HL-60 (cell line): ENCODE measurements at regions not wholly inside any gene's neighbourhood (a gene's known extent, or its start where the extent isn't known, plus 50 kb on each side); places are given as distances from the start of the nearest gene placed in this dataset.

Source experiments
- DNase-seq, 2 experiments: peaks; one replicate each; pipeline ENCODE4 v3.0.0-alpha.2; 2010 to 2020; ENCODE audit warnings: low read depth in 1 of 2, low spot score in 1 of 2
- H3K27ac ChIP-seq: fragments of 250-450 bp; sonication (Bioruptor Pico); replicated peaks from 2 replicates; pipeline ENCODE4 v1.5.1; 2020; ENCODE audit warnings: mild to moderate bottlenecking, moderate library complexity
- H3K27me3 ChIP-seq: fragments of 250-450 bp; sonication (Bioruptor Pico); 2 replicates; pipeline ENCODE4 v1.5.1; 2021; ENCODE audit warnings: mild to moderate bottlenecking, moderate library complexity; ENCODE audit not compliant: insufficient read depth, poor library complexity, severe bottlenecking
- H3K4me3 ChIP-seq: replicated peaks from 2 replicates; pipeline ENCODE4 v1.5.1; 2011; ENCODE audit warnings: mild to moderate bottlenecking, control low read depth, low read length; ENCODE audit not compliant: insufficient read depth
- GABPA ChIP-seq: IDR thresholded peaks from 2 replicates; pipeline ENCODE4 v1.6.1; 2012; ENCODE audit warnings: low read depth
- POLR2AphosphoS5 ChIP-seq: IDR thresholded peaks from 2 replicates; pipeline ENCODE4 v1.6.1; 2012; ENCODE audit warnings: low read depth
- SPI1 ChIP-seq: IDR thresholded peaks from 2 replicates; pipeline ENCODE4 v1.6.1; 2012; ENCODE audit warnings: low read depth, mild to moderate bottlenecking, borderline replicate concordance
- TF ChIP-seq, protein P1 (sequence below): IDR thresholded peaks from 2 replicates; pipeline ENCODE4 v1.6.1; 2012; ENCODE audit warnings: low read depth; ENCODE audit not compliant: insufficient replicate concordance
- TF ChIP-seq, protein P2 (sequence below): IDR thresholded peaks from one replicate; pipeline ENCODE4 v1.5.1; 2011; ENCODE audit warnings: low read length, control low read depth, inconsistent platforms; ENCODE audit not compliant: insufficient read depth

DNA sequence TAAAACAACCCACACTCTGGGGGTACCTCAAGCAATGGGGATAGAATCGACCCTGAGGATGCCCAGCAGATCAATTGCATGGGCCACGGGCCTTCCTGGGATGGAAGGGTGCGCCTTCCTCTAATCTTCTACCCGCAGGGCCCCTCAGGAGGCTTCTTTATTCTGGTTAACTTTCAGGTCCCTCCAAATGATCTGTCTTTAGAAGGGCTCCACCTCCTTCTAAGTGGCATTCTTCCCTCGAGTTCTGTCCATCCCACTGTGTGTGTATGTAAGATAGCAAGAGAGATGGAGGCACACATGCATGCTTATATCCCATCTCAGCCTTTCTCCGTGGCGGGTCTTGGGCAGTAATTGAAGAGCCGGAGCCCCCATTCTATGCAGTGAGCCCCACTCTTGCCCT lies 125.7 kb downstream of the MRM1 start:
- Histone ChIP-seq H3K27me3 (peaks cover 33% of the 10 kb centered on the region), H3K27ac (no peak overlapping the region), H3K4me3 (no peak overlapping the region)
- DNase-seq, result no peak
- TF ChIP-seq GABPA, result no peak
- TF ChIP-seq POLR2AphosphoS5, result no peak
- TF ChIP-seq SPI1, result no peak
- TF ChIP-seq, protein P1, sequence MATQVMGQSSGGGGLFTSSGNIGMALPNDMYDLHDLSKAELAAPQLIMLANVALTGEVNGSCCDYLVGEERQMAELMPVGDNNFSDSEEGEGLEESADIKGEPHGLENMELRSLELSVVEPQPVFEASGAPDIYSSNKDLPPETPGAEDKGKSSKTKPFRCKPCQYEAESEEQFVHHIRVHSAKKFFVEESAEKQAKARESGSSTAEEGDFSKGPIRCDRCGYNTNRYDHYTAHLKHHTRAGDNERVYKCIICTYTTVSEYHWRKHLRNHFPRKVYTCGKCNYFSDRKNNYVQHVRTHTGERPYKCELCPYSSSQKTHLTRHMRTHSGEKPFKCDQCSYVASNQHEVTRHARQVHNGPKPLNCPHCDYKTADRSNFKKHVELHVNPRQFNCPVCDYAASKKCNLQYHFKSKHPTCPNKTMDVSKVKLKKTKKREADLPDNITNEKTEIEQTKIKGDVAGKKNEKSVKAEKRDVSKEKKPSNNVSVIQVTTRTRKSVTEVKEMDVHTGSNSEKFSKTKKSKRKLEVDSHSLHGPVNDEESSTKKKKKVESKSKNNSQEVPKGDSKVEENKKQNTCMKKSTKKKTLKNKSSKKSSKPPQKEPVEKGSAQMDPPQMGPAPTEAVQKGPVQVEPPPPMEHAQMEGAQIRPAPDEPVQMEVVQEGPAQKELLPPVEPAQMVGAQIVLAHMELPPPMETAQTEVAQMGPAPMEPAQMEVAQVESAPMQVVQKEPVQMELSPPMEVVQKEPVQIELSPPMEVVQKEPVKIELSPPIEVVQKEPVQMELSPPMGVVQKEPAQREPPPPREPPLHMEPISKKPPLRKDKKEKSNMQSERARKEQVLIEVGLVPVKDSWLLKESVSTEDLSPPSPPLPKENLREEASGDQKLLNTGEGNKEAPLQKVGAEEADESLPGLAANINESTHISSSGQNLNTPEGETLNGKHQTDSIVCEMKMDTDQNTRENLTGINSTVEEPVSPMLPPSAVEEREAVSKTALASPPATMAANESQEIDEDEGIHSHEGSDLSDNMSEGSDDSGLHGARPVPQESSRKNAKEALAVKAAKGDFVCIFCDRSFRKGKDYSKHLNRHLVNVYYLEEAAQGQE, result no peak
- TF ChIP-seq, protein P2, sequence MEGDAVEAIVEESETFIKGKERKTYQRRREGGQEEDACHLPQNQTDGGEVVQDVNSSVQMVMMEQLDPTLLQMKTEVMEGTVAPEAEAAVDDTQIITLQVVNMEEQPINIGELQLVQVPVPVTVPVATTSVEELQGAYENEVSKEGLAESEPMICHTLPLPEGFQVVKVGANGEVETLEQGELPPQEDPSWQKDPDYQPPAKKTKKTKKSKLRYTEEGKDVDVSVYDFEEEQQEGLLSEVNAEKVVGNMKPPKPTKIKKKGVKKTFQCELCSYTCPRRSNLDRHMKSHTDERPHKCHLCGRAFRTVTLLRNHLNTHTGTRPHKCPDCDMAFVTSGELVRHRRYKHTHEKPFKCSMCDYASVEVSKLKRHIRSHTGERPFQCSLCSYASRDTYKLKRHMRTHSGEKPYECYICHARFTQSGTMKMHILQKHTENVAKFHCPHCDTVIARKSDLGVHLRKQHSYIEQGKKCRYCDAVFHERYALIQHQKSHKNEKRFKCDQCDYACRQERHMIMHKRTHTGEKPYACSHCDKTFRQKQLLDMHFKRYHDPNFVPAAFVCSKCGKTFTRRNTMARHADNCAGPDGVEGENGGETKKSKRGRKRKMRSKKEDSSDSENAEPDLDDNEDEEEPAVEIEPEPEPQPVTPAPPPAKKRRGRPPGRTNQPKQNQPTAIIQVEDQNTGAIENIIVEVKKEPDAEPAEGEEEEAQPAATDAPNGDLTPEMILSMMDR, result no peak

DNA sequence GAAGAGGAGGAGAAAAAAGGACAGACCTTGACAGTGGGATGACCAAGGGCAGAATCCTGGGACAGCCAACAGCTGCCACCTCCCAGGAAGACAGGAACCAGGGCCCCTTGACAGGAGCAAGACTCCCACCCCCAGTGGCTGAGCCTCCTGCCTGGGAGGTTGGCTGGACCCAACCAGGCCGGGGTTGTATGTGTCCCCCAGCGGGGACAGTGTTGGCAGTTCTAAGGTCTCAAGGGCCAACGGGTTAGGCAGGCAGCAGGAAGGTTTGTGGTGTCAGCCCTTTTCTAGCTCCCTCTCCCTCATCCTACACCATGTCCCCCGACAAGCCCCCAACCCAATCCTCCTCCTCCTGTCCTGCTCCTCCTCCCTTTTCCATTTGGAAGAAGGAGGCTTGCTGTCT lies 126.2 kb downstream of the MRM1 start:
- DNase-seq, result no peak
- no peak overlapping the region for H3K27ac ChIP-seq
- peaks cover 33% of the 10 kb centered on the region for H3K27me3 ChIP-seq
- no peak overlapping the region for H3K4me3 ChIP-seq
- TF ChIP-seq POLR2AphosphoS5, result no peak
- no peak for TF ChIP-seq SPI1
- TF ChIP-seq GABPA, result no peak
- TF ChIP-seq, protein P2, result no peak
- TF ChIP-seq, protein P1, result no peak

DNA sequence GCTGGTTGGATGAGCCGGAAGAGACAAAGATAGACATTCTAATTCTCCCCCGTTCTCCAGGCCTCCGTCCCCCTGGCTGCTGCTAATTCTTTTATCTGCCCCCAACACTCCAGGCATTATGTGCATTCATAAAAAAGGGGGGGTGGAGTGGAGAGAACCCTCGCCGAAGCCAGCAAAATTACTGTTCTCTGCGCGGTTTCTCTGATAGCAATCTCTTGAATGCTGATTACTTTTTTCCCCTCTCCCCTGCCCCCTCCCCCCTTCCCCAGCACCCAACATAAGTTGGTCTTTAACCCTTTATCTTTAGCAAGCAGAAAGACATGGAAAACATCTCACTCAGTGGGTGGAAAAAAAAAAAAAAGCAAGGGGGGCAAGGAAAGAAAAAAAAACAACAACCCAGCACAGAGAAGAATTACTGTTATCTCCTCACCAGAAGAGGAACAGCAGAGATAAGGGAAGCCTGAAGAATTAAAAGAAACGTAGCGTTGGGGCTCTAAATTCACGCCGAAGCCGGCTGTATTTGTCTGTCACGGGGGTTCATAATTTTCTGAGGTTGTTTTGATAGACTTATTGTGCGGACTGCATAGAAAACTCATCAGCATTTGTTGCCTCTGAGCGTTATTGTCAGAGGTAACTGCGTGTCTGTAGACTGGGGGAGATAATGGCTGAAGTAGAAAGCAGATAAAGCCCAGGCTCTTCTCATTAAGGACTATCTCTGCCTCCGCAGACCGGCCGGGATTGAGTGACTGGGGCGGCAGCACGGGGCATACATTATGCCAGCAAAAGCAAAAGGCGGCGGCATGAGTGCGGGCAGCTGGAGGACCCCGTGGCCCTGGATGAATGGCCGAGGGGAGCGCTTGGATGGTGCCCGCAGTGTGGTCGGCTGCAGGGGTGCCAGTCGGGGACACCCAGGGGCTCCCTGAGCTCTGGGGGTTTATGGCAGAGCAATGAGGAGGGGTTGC lies 126.9 kb downstream of the MRM1 start:
- H3K4me3 ChIP-seq, result no peak overlapping the region
- peaks cover 33% of the 10 kb centered on the region for H3K27me3 ChIP-seq
- TF ChIP-seq GABPA, result no peak
- TF ChIP-seq SPI1, result no peak
- TF ChIP-seq, protein P1, result no peak
- TF ChIP-seq, protein P2, result no peak
- no peak for TF ChIP-seq POLR2AphosphoS5
- no peak overlapping the region for H3K27ac ChIP-seq
- no peak for DNase-seq
